Mesenchymal stem cell (in vitro differentiated cells and primary cell): ENCODE measurements at regions not wholly inside any gene's neighbourhood (a gene's known extent, or its start where the extent isn't known, plus 50 kb on each side); places are given as distances from the start of the nearest gene placed in this dataset.

ENCODE experiments used
- DNase-seq: peaks from one replicate; pipeline ENCODE4 v3.0.0-alpha.2; 2013
- H2AFZ ChIP-seq: one replicate; pipeline ENCODE4 v1.6.1; 2013; ENCODE audit warnings: low read depth, mild to moderate bottlenecking, control low read depth, inconsistent platforms, low read length, moderate library complexity
- H2AK5ac ChIP-seq: 2 replicates; pipeline ENCODE4 v1.6.1; 2013; ENCODE audit warnings: low read length, moderate library complexity, mild to moderate bottlenecking, inconsistent platforms; ENCODE audit not compliant: severe bottlenecking
- H2BK120ac ChIP-seq: one replicate; pipeline ENCODE4 v1.6.1; 2013; ENCODE audit warnings: low read depth, mild to moderate bottlenecking, inconsistent platforms, low read length, moderate library complexity
- H2BK12ac ChIP-seq, 2 experiments: one replicate each; pipeline ENCODE4 v1.6.1; 2013; ENCODE audit warnings: inconsistent platforms in 2 of 2, low read length in 2 of 2, mild to moderate bottlenecking in 2 of 2, moderate library complexity in 2 of 2, control low read depth in 1 of 2
- H2BK15ac ChIP-seq: one replicate; pipeline ENCODE4 v1.6.1; 2013; ENCODE audit warnings: mild to moderate bottlenecking, low read depth, inconsistent platforms; ENCODE audit not compliant: poor library complexity, severe bottlenecking
- H2BK5ac ChIP-seq: 2 replicates; pipeline ENCODE4 v1.6.1; 2013; ENCODE audit warnings: low read depth, mild to moderate bottlenecking, low read length, control low read depth, inconsistent platforms; ENCODE audit not compliant: poor library complexity, severe bottlenecking
- H3K14ac ChIP-seq, 2 experiments: one replicate each; pipeline ENCODE4 v1.6.1; 2013; ENCODE audit warnings: inconsistent platforms in 2 of 2, low read length in 2 of 2, control low read depth in 1 of 2, mild to moderate bottlenecking in 1 of 2, moderate library complexity in 1 of 2
- H3K18ac ChIP-seq, 2 experiments: one replicate each; pipeline ENCODE4 v1.6.1; 2013; ENCODE audit warnings: inconsistent platforms in 2 of 2, low read length in 2 of 2, control low read depth in 1 of 2, low read depth in 1 of 2, mild to moderate bottlenecking in 1 of 2
- H3K23ac ChIP-seq, 2 experiments: one replicate each; pipeline ENCODE4 v1.6.1; 2013; ENCODE audit warnings: inconsistent platforms in 2 of 2, low read length in 2 of 2, mild to moderate bottlenecking in 2 of 2, moderate library complexity in 2 of 2, control low read depth in 1 of 2
- H3K27ac ChIP-seq: 2 replicates; pipeline ENCODE4 v1.5.1; 2013; ENCODE audit warnings: mild to moderate bottlenecking, moderate library complexity, low read length, control low read depth, inconsistent platforms; ENCODE audit not compliant: poor library complexity, severe bottlenecking
- H3K27me3 ChIP-seq, 2 experiments: 2 replicates each; pipeline versions ENCODE4 v1.6.1 to v1.7.0; 2013; ENCODE audit warnings: low read length in 2 of 2, mild to moderate bottlenecking in 2 of 2, moderate library complexity in 2 of 2, control low read depth in 1 of 2, inconsistent platforms in 1 of 2; ENCODE audit not compliant: control insufficient read depth in 1 of 2, insufficient read depth in 1 of 2
- H3K36me3 ChIP-seq, 2 experiments: 2 replicates each; pipeline versions ENCODE4 v1.6.1 to v1.7.0; 2013; ENCODE audit warnings: low read length in 2 of 2, control low read depth in 1 of 2, inconsistent platforms in 1 of 2, low read depth in 1 of 2, mild to moderate bottlenecking in 1 of 2; ENCODE audit not compliant: insufficient read depth in 2 of 2, control insufficient read depth in 1 of 2
- H3K4ac ChIP-seq, 2 experiments: one replicate each; pipeline ENCODE4 v1.6.1; 2013; ENCODE audit warnings: inconsistent platforms in 2 of 2, low read length in 2 of 2, mild to moderate bottlenecking in 2 of 2, moderate library complexity in 2 of 2, control low read depth in 1 of 2, low read depth in 1 of 2
- H3K4me1 ChIP-seq: 2 replicates; pipeline ENCODE4 v1.6.1; 2013; ENCODE audit warnings: low read depth, low read length, control low read depth; ENCODE audit not compliant: control insufficient read depth, insufficient read depth
- H3K4me2 ChIP-seq: 2 replicates; pipeline ENCODE4 v1.6.1; 2013; ENCODE audit warnings: low read length, mild to moderate bottlenecking, inconsistent platforms; ENCODE audit not compliant: poor library complexity, severe bottlenecking
- H3K4me3 ChIP-seq, 2 experiments: 2 replicates each; pipeline versions ENCODE4 v1.5.1 to v1.7.0; 2013; ENCODE audit warnings: low read length in 2 of 2, mild to moderate bottlenecking in 2 of 2, control low read depth in 1 of 2, low read depth in 1 of 2; ENCODE audit not compliant: insufficient read depth in 1 of 2
- H3K79me1 ChIP-seq: replicated peaks from 2 replicates; pipeline ENCODE4 v1.6.1; 2013; ENCODE audit warnings: mild to moderate bottlenecking, control low read depth, low read length, inconsistent platforms; ENCODE audit not compliant: poor library complexity, severe bottlenecking
- H3K9ac ChIP-seq: 2 replicates; pipeline ENCODE4 v1.7.0; 2013; ENCODE audit warnings: mild to moderate bottlenecking, low read length, moderate library complexity
- H3K9me3 ChIP-seq: 2 replicates; pipeline ENCODE4 v1.7.0; 2013; ENCODE audit warnings: mild to moderate bottlenecking, low read length; ENCODE audit not compliant: control insufficient read depth
- H4K8ac ChIP-seq: one replicate; pipeline ENCODE4 v1.6.1; 2013; ENCODE audit warnings: inconsistent platforms, mild to moderate bottlenecking, low read length, moderate library complexity
- H4K91ac ChIP-seq: one replicate; pipeline ENCODE4 v1.6.1; 2013; ENCODE audit warnings: mild to moderate bottlenecking, low read length, inconsistent platforms
- WGBS: methylation state at CpG from one replicate; pipeline ENCODE4 v1.1.7; 2013; ENCODE audit warnings: mixed read lengths; 5-methylcytosine and 5-hydroxymethylcytosine counted together

GRCh38 chr18:60870261-60871153 is 462.7 kb upstream of the CDH20 start:
- WGBS = 93% methylated on average over 2 of the region's 2 CpGs
- Histone ChIP-seq H3K23ac (no peak overlapping the region), H3K4ac (no peak overlapping the region), H3K14ac (no peak overlapping the region), H2BK120ac (no peak overlapping the region), H3K18ac (no peak overlapping the region), H2AK5ac (no peak overlapping the region), H3K27ac (no peak overlapping the region), H2BK12ac (no peak overlapping the region), H3K36me3 (no peaks in the 10 kb centered on the region), H2BK5ac (no peak overlapping the region), H3K27me3 (no peaks in the 10 kb centered on the region), H4K8ac (no peak overlapping the region), H3K4me3 (no peak overlapping the region), H2BK15ac (no peak overlapping the region), H2AFZ (no peak overlapping the region), H3K9ac (no peak overlapping the region), H4K91ac (no peak overlapping the region), H3K9me3 (no peaks in the 10 kb centered on the region), H3K79me1 (no peaks in the 10 kb centered on the region), H3K4me1 (no peaks in the 10 kb centered on the region), H3K4me2 (no peak overlapping the region)
- no peak for DNase-seq

- Histone ChIP-seq H3K4me1 (no peaks in the 10 kb centered on the region), H3K79me1 (no peaks in the 10 kb centered on the region)
- 87% methylated on average over 3 of the region's 3 CpGs for WGBS
These were observed 460.8 kb upstream of the CDH20 start for GRCh38 chr18:60872434-60872833.

GRCh38 chr18:60873708-60874107 is 459.5 kb upstream of the CDH20 start:
- Histone ChIP-seq H2BK5ac (no peak overlapping the region), H3K9ac (no peak overlapping the region), H3K4ac (no peak overlapping the region), H4K91ac (no peak overlapping the region), H4K8ac (no peak overlapping the region), H2BK15ac (no peak overlapping the region), H3K27me3 (no peaks in the 10 kb centered on the region), H3K79me1 (no peaks in the 10 kb centered on the region), H3K4me3 (no peak overlapping the region), H3K27ac (no peak overlapping the region), H2BK12ac (no peak overlapping the region), H3K36me3 (no peaks in the 10 kb centered on the region), H3K23ac (no peak overlapping the region), H2BK120ac (no peak overlapping the region), H3K18ac (no peak overlapping the region), H3K4me2 (no peak overlapping the region), H2AFZ (no peak overlapping the region), H3K4me1 (no peaks in the 10 kb centered on the region), H3K14ac (no peak overlapping the region), H3K9me3 (no peaks in the 10 kb centered on the region), H2AK5ac (no peak overlapping the region)
- DNase-seq = no peak

More at GRCh38 chr18:60872434-60872833, 460.8 kb upstream of the CDH20 start:
- Histone ChIP-seq H3K14ac (no peak overlapping the region), H3K9me3 (no peaks in the 10 kb centered on the region), H2BK120ac (no peak overlapping the region), H3K4me2 (no peak overlapping the region), H3K27ac (no peak overlapping the region), H2BK15ac (no peak overlapping the region), H2AK5ac (no peak overlapping the region), H4K91ac (no peak overlapping the region), H4K8ac (no peak overlapping the region), H3K27me3 (no peaks in the 10 kb centered on the region), H2BK5ac (no peak overlapping the region), H3K4ac (no peak overlapping the region), H3K9ac (no peak overlapping the region), H3K36me3 (no peaks in the 10 kb centered on the region), H3K23ac (no peak overlapping the region), H3K4me3 (no peak overlapping the region), H2BK12ac (no peak overlapping the region), H2AFZ (no peak overlapping the region), H3K18ac (no peak overlapping the region)
- DNase-seq = no peak

GRCh38 chr18:60875957-60876507 is 457.2 kb upstream of the CDH20 start:
- Histone ChIP-seq H3K27me3 (no peaks in the 10 kb centered on the region), H3K4me1 (no peaks in the 10 kb centered on the region), H3K79me1 (no peaks in the 10 kb centered on the region), H2BK120ac (no peak overlapping the region), H3K9ac (no peak overlapping the region), H3K4ac (no peak overlapping the region), H3K27ac (no peak overlapping the region), H3K9me3 (no peaks in the 10 kb centered on the region), H4K91ac (no peak overlapping the region), H2BK5ac (no peak overlapping the region), H3K23ac (no peak overlapping the region), H3K18ac (no peak overlapping the region), H3K4me2 (no peak overlapping the region), H2BK15ac (no peak overlapping the region), H3K4me3 (no peak overlapping the region), H3K36me3 (no peaks in the 10 kb centered on the region), H2AK5ac (no peak overlapping the region), H2AFZ (no peak overlapping the region), H2BK12ac (no peak overlapping the region), H4K8ac (no peak overlapping the region), H3K14ac (no peak overlapping the region)
- no peak for DNase-seq
- 91% methylated on average over 4 of the region's 6 CpGs for WGBS
